ENCODE measurements at regions not wholly inside any gene's neighbourhood (a gene's known extent, or its start where the extent isn't known, plus 50 kb on each side); places are given as distances from the start of the nearest gene placed in this dataset.

DNA sequence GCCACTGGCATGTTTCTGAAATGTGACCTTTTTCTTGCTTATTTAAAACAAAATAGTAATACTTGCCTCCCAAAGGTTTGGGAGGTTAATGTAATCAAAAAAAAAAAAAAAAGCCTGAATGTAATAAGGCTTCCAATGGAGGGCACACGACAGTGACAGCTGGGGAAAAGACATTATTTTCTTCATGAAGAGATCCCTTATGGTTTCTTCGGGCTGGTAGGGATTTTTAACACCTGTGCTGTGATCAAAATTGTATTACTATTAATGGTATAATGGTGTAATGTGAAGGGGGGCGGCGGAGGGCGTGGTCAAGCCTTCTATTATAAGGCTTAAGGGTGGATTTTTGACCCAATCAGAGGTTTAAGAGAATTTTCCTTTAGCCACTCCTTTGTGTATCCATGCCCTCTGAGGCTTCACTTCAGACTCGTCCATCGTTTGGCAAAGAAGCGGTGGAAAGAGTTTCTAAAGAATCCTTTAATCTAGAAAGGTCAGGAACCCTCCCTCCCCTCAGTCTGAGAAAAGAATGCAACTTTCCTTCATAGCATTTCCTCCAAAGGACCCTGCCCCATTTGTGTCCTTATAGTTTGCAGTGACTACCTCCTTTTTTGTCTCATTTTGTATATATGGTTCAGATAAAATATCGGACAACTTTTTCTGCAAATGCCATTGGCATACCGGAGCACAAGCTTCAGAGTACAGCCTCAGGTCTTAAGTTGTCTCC is 89.5 kb upstream of the CHD2 start:
- no peaks in the 10 kb centered on the region for H3K27me3 ChIP-seq (ENCODE audit: control insufficient read depth, low read length)
- peaks cover 43% of the 10 kb centered on the region for H3K4me1 ChIP-seq (ENCODE audit: control insufficient read depth, low read length)
- TF ChIP-seq EZH2phosphoT487 (IDR thresholded peaks at IDR 0.05; ENCODE audit: borderline replicate concordance, low read length) = no peak
- TF ChIP-seq, protein P1, sequence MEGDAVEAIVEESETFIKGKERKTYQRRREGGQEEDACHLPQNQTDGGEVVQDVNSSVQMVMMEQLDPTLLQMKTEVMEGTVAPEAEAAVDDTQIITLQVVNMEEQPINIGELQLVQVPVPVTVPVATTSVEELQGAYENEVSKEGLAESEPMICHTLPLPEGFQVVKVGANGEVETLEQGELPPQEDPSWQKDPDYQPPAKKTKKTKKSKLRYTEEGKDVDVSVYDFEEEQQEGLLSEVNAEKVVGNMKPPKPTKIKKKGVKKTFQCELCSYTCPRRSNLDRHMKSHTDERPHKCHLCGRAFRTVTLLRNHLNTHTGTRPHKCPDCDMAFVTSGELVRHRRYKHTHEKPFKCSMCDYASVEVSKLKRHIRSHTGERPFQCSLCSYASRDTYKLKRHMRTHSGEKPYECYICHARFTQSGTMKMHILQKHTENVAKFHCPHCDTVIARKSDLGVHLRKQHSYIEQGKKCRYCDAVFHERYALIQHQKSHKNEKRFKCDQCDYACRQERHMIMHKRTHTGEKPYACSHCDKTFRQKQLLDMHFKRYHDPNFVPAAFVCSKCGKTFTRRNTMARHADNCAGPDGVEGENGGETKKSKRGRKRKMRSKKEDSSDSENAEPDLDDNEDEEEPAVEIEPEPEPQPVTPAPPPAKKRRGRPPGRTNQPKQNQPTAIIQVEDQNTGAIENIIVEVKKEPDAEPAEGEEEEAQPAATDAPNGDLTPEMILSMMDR (IDR thresholded peaks at IDR 0.05; ENCODE audit: low read depth, low read length, poor library complexity, severe bottlenecking) = no peak
- H3K4me3 ChIP-seq (ENCODE audit: low read length) = peak overlapping the region; percentile 70
- peaks cover 20% of the 10 kb centered on the region for H3F3A ChIP-seq (ENCODE audit: control insufficient read depth, insufficient read depth)
- peak overlapping the region; percentile 96 for H3K27ac ChIP-seq (ENCODE audit: low read depth, low read length)
- peak overlapping the region; percentile 64 for H3K4me2 ChIP-seq (ENCODE audit: low read length)
- no peaks in the 10 kb centered on the region; the same call in 1 of the 2 replicates for H3K36me3 ChIP-seq (ENCODE audit: control insufficient read depth, low read length)
- no peaks in the 10 kb centered on the region for H4K20me1 ChIP-seq (ENCODE audit: control insufficient read depth, insufficient read depth, low read depth, low read length)
- H3K9me2 ChIP-seq (replicated peaks; ENCODE audit: control insufficient read depth, low read length) = no peaks in the 10 kb centered on the region
- peaks cover 31% of the 10 kb centered on the region for H3K79me2 ChIP-seq (ENCODE audit: control insufficient read depth, low read length)
- no peaks in the 10 kb centered on the region for H3K9me3 ChIP-seq (ENCODE audit: control insufficient read depth, insufficient read depth, low read length)

- Histone ChIP-seq H3K4me1 (ENCODE audit: control insufficient read depth, low read length) (peaks cover 43% of the 10 kb centered on the region), H3K79me2 (ENCODE audit: control insufficient read depth, low read length) (peaks cover 31% of the 10 kb centered on the region), H3K9me3 (ENCODE audit: control insufficient read depth, insufficient read depth, low read length) (no peaks in the 10 kb centered on the region), H3K4me3 (ENCODE audit: low read length) (peak overlapping the region; percentile 70), H3K4me2 (ENCODE audit: low read length) (peak overlapping the region; percentile 64), H3K36me3 (ENCODE audit: control insufficient read depth, low read length) (no peaks in the 10 kb centered on the region; the same call in 1 of the 2 replicates), H3K27me3 (ENCODE audit: control insufficient read depth, low read length) (no peaks in the 10 kb centered on the region), H4K20me1 (ENCODE audit: control insufficient read depth, insufficient read depth, low read depth, low read length) (no peaks in the 10 kb centered on the region), H3F3A (ENCODE audit: control insufficient read depth, insufficient read depth) (peaks cover 18% of the 10 kb centered on the region), H3K9me2 (replicated peaks; ENCODE audit: control insufficient read depth, low read length) (no peaks in the 10 kb centered on the region), H3K27ac (ENCODE audit: low read depth, low read length) (peak overlapping the region; percentile 96)
- TF ChIP-seq EZH2phosphoT487 (IDR thresholded peaks at IDR 0.05; ENCODE audit: borderline replicate concordance, low read length) = no peak
- TF ChIP-seq, protein P1 (IDR thresholded peaks at IDR 0.05; ENCODE audit: low read depth, low read length, poor library complexity, severe bottlenecking) = no peak
These were observed 88.8 kb upstream of the CHD2 start for GRCh38 chr15:92811148-92811913.

DNA sequence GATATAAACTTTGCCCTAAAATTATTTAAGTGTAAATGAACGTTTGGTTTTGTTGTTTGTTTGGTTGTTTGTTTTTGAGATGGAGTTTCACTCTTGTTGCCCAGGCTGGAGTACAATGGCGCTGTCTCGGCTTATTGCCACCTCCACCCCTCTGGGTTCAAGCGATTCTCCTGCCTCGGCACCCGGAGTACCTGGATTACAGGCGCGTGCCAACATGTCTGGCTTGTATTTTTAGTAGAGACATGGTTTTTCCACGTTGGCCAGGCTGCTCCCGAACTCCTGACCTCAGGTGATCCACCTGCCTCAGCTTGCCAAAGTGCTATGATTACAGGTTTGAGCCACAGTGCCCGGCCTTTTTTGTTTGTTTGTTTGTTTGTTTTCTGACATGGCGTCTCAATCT is 87.9 kb upstream of the CHD2 start:
- Histone ChIP-seq H3K9me3 (ENCODE audit: control insufficient read depth, insufficient read depth, low read length) (no peaks in the 10 kb centered on the region), H3K9me2 (replicated peaks; ENCODE audit: control insufficient read depth, low read length) (no peaks in the 10 kb centered on the region), H3K4me2 (ENCODE audit: low read length) (peak overlapping the region; percentile 64), H4K20me1 (ENCODE audit: control insufficient read depth, insufficient read depth, low read depth, low read length) (no peaks in the 10 kb centered on the region), H3K36me3 (ENCODE audit: control insufficient read depth, low read length) (no peaks in the 10 kb centered on the region; the same call in 1 of the 2 replicates), H3K4me3 (ENCODE audit: low read length) (peak overlapping the region; percentile 70), H3K27me3 (ENCODE audit: control insufficient read depth, low read length) (no peaks in the 10 kb centered on the region), H3K27ac (ENCODE audit: low read depth, low read length) (no peak overlapping the region), H3K4me1 (ENCODE audit: control insufficient read depth, low read length) (peaks cover 48% of the 10 kb centered on the region), H3K79me2 (ENCODE audit: control insufficient read depth, low read length) (peaks cover 31% of the 10 kb centered on the region), H3F3A (ENCODE audit: control insufficient read depth, insufficient read depth) (peaks cover 18% of the 10 kb centered on the region)
- no peak for TF ChIP-seq EZH2phosphoT487 (IDR thresholded peaks at IDR 0.05; ENCODE audit: borderline replicate concordance, low read length)
- TF ChIP-seq, protein P1 (IDR thresholded peaks at IDR 0.05; ENCODE audit: low read depth, low read length, poor library complexity, severe bottlenecking) = no peak

Measured in DOHH2 (cell line).